Cardiac muscle cell (in vitro differentiated cells and primary cell): ENCODE measurements at regions not wholly inside any gene's neighbourhood (a gene's known extent, or its start where the extent isn't known, plus 50 kb on each side); places are given as distances from the start of the nearest gene placed in this dataset.

Source experiments
- DNase-seq, 2 donors: peaks; one replicate each; pipeline versions ENCODE4 v3.0.0 to v3.0.0-alpha.2; 2010 to 2017; ENCODE audit warnings: low read depth in 1 of 2, low spot score in 1 of 2
- H3K27ac ChIP-seq: fragments of 200-600 bp; sonication (generic); 2 replicates; pipeline ENCODE4 v1.5.1; 2016
- H3K27me3 ChIP-seq: fragments of 200-600 bp; sonication (generic); 2 replicates; pipeline ENCODE4 v1.6.0; 2016; ENCODE audit warnings: control low read depth
- H3K36me3 ChIP-seq: fragments of 200-600 bp; sonication (generic); 2 replicates; pipeline ENCODE4 v1.5.1; 2016; ENCODE audit warnings: control low read depth
- H3K4me1 ChIP-seq: fragments of 200-600 bp; sonication (generic); 2 replicates; pipeline ENCODE4 v1.8.1; 2017; ENCODE audit warnings: low read depth, mild to moderate bottlenecking, mixed run types
- H3K4me3 ChIP-seq: fragments of 200-600 bp; sonication (generic); 2 replicates; pipeline ENCODE4 v1.5.1; 2016; ENCODE audit warnings: mild to moderate bottlenecking
- H3K9me3 ChIP-seq: fragments of 200-600 bp; sonication (generic); 2 replicates; pipeline ENCODE4 v1.5.1; 2017; ENCODE audit warnings: low read depth, mild to moderate bottlenecking, control low read depth
- TF ChIP-seq, protein P1 (sequence below): IDR thresholded peaks from 2 replicates; pipeline ENCODE4 v1.5.1; 2012; ENCODE audit warnings: low read depth, mild to moderate bottlenecking, low read length

DNA sequence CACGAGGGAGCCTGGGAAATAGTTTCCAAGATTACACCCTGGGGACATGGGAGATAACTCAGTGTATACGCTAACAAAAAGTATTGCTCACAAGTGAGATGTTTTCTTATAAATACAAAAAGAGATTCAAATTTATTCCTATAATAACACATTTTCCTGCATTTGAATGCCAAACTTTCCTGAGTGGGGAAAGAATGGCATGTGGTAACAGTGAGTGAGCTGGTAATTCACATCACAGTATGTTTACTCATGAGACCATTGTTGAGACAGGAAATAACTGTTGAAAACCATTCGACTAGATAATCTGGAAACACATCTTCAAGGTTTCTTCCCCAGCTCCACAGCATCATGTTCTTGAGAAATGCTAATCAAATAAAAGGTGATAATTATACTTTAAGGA, 109.1 kb downstream of the TASL start:
- no peak for DNase-seq
- Histone ChIP-seq H3K27ac (no peak overlapping the region), H3K9me3 (no peaks in the 10 kb centered on the region), H3K4me1 (no peaks in the 10 kb centered on the region), H3K36me3 (no peaks in the 10 kb centered on the region), H3K4me3 (no peak overlapping the region), H3K27me3 (no peaks in the 10 kb centered on the region)
- TF ChIP-seq, protein P1, sequence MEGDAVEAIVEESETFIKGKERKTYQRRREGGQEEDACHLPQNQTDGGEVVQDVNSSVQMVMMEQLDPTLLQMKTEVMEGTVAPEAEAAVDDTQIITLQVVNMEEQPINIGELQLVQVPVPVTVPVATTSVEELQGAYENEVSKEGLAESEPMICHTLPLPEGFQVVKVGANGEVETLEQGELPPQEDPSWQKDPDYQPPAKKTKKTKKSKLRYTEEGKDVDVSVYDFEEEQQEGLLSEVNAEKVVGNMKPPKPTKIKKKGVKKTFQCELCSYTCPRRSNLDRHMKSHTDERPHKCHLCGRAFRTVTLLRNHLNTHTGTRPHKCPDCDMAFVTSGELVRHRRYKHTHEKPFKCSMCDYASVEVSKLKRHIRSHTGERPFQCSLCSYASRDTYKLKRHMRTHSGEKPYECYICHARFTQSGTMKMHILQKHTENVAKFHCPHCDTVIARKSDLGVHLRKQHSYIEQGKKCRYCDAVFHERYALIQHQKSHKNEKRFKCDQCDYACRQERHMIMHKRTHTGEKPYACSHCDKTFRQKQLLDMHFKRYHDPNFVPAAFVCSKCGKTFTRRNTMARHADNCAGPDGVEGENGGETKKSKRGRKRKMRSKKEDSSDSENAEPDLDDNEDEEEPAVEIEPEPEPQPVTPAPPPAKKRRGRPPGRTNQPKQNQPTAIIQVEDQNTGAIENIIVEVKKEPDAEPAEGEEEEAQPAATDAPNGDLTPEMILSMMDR = no peak
